ENCODE measurements at regions not wholly inside any gene's neighbourhood (a gene's known extent, or its start where the extent isn't known, plus 50 kb on each side); places are given as distances from the start of the nearest gene placed in this dataset.

DNA sequence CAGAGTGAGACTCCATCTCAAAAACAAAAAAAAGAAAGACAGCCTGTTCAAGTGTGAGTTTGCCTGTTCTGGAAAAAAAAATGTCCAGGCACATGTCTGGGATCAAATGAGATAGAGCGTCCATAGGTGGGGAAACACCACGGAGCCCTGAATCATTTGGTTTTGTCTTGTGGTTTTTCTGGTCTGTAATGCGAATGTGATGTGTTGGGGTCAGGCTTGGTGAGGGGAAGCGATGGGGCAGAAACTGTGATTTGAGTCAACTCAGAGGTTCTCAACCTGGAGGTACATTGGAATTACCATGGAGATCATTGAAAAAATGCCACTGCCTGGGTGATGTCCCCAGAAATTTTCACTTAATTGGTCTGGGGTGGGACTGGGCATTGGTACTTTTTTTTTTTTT, 183.9 kb upstream of the PWP1 start:
- no peak for DNase-seq (ENCODE audit: low spot score)
- WGBS (ENCODE audit: low lambda C conversion rate, missing lambda C conversion rate) = 99% methylated on average over 4 of the region's 4 CpGs
- no peaks in the 10 kb centered on the region for H3K27me3 ChIP-seq
- no peak overlapping the region for H3K4me2 ChIP-seq
- no peaks in the 10 kb centered on the region for H3K9me3 ChIP-seq (ENCODE audit: low read depth)
- H3K9me2 ChIP-seq (replicated peaks; ENCODE audit: insufficient read depth) = no peaks in the 10 kb centered on the region
- H3K4me1 ChIP-seq (ENCODE audit: insufficient read depth) = no peaks in the 10 kb centered on the region
- H3K79me2 ChIP-seq = no peaks in the 10 kb centered on the region
- no peak overlapping the region for H2AFZ ChIP-seq
- no peaks in the 10 kb centered on the region for H3K36me3 ChIP-seq (replicated peaks; ENCODE audit: insufficient read depth, low read depth)
- TF ChIP-seq, protein P1, sequence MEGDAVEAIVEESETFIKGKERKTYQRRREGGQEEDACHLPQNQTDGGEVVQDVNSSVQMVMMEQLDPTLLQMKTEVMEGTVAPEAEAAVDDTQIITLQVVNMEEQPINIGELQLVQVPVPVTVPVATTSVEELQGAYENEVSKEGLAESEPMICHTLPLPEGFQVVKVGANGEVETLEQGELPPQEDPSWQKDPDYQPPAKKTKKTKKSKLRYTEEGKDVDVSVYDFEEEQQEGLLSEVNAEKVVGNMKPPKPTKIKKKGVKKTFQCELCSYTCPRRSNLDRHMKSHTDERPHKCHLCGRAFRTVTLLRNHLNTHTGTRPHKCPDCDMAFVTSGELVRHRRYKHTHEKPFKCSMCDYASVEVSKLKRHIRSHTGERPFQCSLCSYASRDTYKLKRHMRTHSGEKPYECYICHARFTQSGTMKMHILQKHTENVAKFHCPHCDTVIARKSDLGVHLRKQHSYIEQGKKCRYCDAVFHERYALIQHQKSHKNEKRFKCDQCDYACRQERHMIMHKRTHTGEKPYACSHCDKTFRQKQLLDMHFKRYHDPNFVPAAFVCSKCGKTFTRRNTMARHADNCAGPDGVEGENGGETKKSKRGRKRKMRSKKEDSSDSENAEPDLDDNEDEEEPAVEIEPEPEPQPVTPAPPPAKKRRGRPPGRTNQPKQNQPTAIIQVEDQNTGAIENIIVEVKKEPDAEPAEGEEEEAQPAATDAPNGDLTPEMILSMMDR (IDR thresholded peaks at IDR 0.05; ENCODE audit: poor library complexity) = no peak
- TF ChIP-seq EZH2phosphoT487 (IDR thresholded peaks at IDR 0.05; ENCODE audit: low read depth, severe bottlenecking, unreplicated experiment) = no peak
- no peak for TF ChIP-seq EZH2 (IDR thresholded peaks at IDR 0.05; ENCODE audit: borderline replicate concordance)
- H3K27ac ChIP-seq = no peak overlapping the region
- no peaks in the 10 kb centered on the region for H4K20me1 ChIP-seq (ENCODE audit: insufficient read depth, poor library complexity, severe bottlenecking)
- H3K4me3 ChIP-seq = no peak overlapping the region

DNA sequence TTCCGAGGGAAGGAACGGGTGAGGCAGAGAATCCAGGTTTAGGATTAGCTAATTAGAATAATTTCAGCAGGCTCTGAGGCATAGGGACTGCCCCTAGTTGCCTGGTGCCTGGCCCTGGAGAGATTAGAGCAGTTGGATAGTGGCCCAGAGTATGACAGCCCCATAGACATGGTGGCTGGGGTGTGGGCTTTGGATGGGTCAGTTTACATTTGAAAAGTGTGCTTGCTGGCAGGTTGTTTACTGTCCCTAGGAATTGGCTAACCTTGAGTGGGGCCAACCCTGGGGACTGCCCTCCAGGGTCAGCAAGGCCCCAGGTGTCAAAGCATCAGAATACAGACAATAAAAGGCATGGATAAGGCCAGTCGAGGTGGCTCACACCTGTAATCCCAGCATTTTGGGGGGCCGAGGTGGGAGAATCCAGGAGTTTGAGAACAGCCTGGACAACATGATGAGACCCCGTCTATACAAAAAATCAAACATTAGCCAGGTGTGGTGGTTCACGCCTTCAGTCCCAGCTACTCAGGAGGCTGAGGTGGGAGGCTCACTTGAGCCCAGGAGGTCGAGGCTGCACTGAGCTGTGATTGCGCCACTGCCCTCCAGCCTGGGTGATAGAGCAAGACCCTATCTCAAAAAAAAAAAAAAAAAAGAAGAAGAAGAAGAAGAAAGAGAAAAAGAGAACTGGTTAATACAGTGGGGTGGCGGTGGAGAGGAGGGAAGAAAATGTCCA, 182.3 kb upstream of the PWP1 start:
- Histone ChIP-seq H3K27ac (no peak overlapping the region), H3K27me3 (no peaks in the 10 kb centered on the region), H3K4me3 (no peak overlapping the region), H3K4me2 (no peak overlapping the region), H3K36me3 (replicated peaks; ENCODE audit: insufficient read depth, low read depth) (no peaks in the 10 kb centered on the region), H3K79me2 (no peaks in the 10 kb centered on the region), H3K4me1 (ENCODE audit: insufficient read depth) (no peaks in the 10 kb centered on the region), H3K9me3 (ENCODE audit: low read depth) (no peaks in the 10 kb centered on the region), H4K20me1 (ENCODE audit: insufficient read depth, poor library complexity, severe bottlenecking) (no peaks in the 10 kb centered on the region), H3K9me2 (replicated peaks; ENCODE audit: insufficient read depth) (no peaks in the 10 kb centered on the region), H2AFZ (no peak overlapping the region)
- 90% methylated on average over 8 of the region's 9 CpGs for WGBS (ENCODE audit: low lambda C conversion rate, missing lambda C conversion rate)
- no peak for DNase-seq (ENCODE audit: low spot score)
- TF ChIP-seq EZH2phosphoT487 (IDR thresholded peaks at IDR 0.05; ENCODE audit: low read depth, severe bottlenecking, unreplicated experiment) = no peak
- TF ChIP-seq EZH2 (IDR thresholded peaks at IDR 0.05; ENCODE audit: borderline replicate concordance) = no peak
- TF ChIP-seq, protein P1 (IDR thresholded peaks at IDR 0.05; ENCODE audit: poor library complexity) = no peak

- H3K4me2 ChIP-seq = no peak overlapping the region
- H3K27ac ChIP-seq = no peak overlapping the region
- WGBS (ENCODE audit: low lambda C conversion rate, missing lambda C conversion rate) = 69% methylated on average over 7 of the region's 7 CpGs
- H2AFZ ChIP-seq = no peak overlapping the region
- no peaks in the 10 kb centered on the region for H3K36me3 ChIP-seq (replicated peaks; ENCODE audit: insufficient read depth, low read depth)
- H3K27me3 ChIP-seq = no peaks in the 10 kb centered on the region
- TF ChIP-seq EZH2 (IDR thresholded peaks at IDR 0.05; ENCODE audit: borderline replicate concordance) (no peak), EZH2phosphoT487 (IDR thresholded peaks at IDR 0.05; ENCODE audit: low read depth, severe bottlenecking, unreplicated experiment) (no peak)
- TF ChIP-seq, protein P1 (IDR thresholded peaks at IDR 0.05; ENCODE audit: poor library complexity) = no peak
- H4K20me1 ChIP-seq (ENCODE audit: insufficient read depth, poor library complexity, severe bottlenecking) = no peaks in the 10 kb centered on the region
- H3K4me1 ChIP-seq (ENCODE audit: insufficient read depth) = no peaks in the 10 kb centered on the region
- no peak overlapping the region for H3K4me3 ChIP-seq
- H3K79me2 ChIP-seq = no peaks in the 10 kb centered on the region
- no peak for DNase-seq (ENCODE audit: low spot score)
- no peaks in the 10 kb centered on the region for H3K9me3 ChIP-seq (ENCODE audit: low read depth)
- H3K9me2 ChIP-seq (replicated peaks; ENCODE audit: insufficient read depth) = no peaks in the 10 kb centered on the region
These were observed 181.4 kb upstream of the PWP1 start for GRCh38 chr12:107503887-107504885.
